DND-41 (cell line): ENCODE measurements at regions not wholly inside any gene's neighbourhood (a gene's known extent, or its start where the extent isn't known, plus 50 kb on each side); places are given as distances from the start of the nearest gene placed in this dataset.
A peak's percentile ranks its signal among the peaks of the same experiment; 100 is the strongest.
"Not testable (repeated sequence)": the region's sequence is repeated elsewhere in the genome, so short reads cannot be mapped to it uniquely, and the experiment has no call there.

Experiments
- ATAC-seq: fragments of 200-7000 bp; cut with Tn5 transposase; 3 replicates; pipeline ENCODE4 v1.9.1; 2021; ENCODE audit warnings: low read depth; ENCODE audit not compliant: insufficient read depth
- DNase-seq: peaks from one replicate; pipeline ENCODE4 v3.0.0-alpha.2; 2020
- H2AFZ ChIP-seq: 2 replicates; pipeline ENCODE4 v1.6.0; 2012; ENCODE audit warnings: low read depth, low read length
- H3K27ac ChIP-seq: 2 replicates; pipeline ENCODE4 v1.5.1; 2012; ENCODE audit warnings: low read length, inconsistent platforms
- H3K27me3 ChIP-seq: fragments of 200-600 bp; sonication (generic); 2 replicates; pipeline ENCODE4 v1.6.0; 2012; ENCODE audit warnings: low read length, mild to moderate bottlenecking, inconsistent platforms; ENCODE audit not compliant: insufficient read depth, poor library complexity
- H3K36me3 ChIP-seq: 2 replicates; pipeline ENCODE4 v1.5.1; 2012; ENCODE audit warnings: low read length, inconsistent platforms; ENCODE audit not compliant: insufficient read depth
- H3K4me1 ChIP-seq: 2 replicates; pipeline ENCODE4 v1.5.1; 2012; ENCODE audit warnings: mild to moderate bottlenecking, low read length; ENCODE audit not compliant: insufficient read depth
- H3K4me2 ChIP-seq: 2 replicates; pipeline ENCODE4 v1.6.0; 2012; ENCODE audit warnings: mild to moderate bottlenecking, moderate library complexity, low read length, inconsistent platforms; ENCODE audit not compliant: insufficient read depth
- H3K4me3 ChIP-seq, 2 experiments: fragments of 200-600 bp in 1 of 2; shearing (Covaris generic) in 1 of 2; 2 replicates each; pipeline ENCODE4 v1.5.1; 2012 to 2016; ENCODE audit warnings: inconsistent platforms in 2 of 2, low read length in 2 of 2, mild to moderate bottlenecking in 2 of 2, low read depth in 1 of 2, moderate library complexity in 1 of 2
- H3K79me2 ChIP-seq: 2 replicates; pipeline ENCODE4 v1.6.0; 2012; ENCODE audit warnings: low read length, inconsistent platforms; ENCODE audit not compliant: insufficient read depth
- H3K9ac ChIP-seq: 2 replicates; pipeline ENCODE4 v1.6.0; 2012; ENCODE audit warnings: low read depth, mild to moderate bottlenecking, inconsistent platforms, low read length, moderate library complexity
- H3K9me3 ChIP-seq: 2 replicates; pipeline ENCODE4 v1.5.1; 2012; ENCODE audit warnings: low read length, moderate library complexity, mild to moderate bottlenecking, inconsistent platforms; ENCODE audit not compliant: insufficient read depth, severe bottlenecking
- H4K20me1 ChIP-seq: 2 replicates; pipeline ENCODE4 v1.6.0; 2012; ENCODE audit warnings: low read length; ENCODE audit not compliant: insufficient read depth
- CTCF ChIP-seq: IDR thresholded peaks from 2 replicates; pipeline ENCODE4 v1.5.1; 2012; ENCODE audit warnings: borderline replicate concordance, low read length, moderate library complexity, mild to moderate bottlenecking; ENCODE audit not compliant: poor library complexity, severe bottlenecking; ENCODE audit errors: extremely low read depth
- EZH2 ChIP-seq: IDR thresholded peaks from 3 replicates; pipeline ENCODE4 v1.6.1; 2012; ENCODE audit warnings: borderline replicate concordance, low read depth, mild to moderate bottlenecking, moderate library complexity, low read length, inconsistent platforms; ENCODE audit not compliant: severe bottlenecking

GRCh38 chr4:9556076-9556475 lies 111.9 kb downstream of the DEFB131A start:
- not testable (repeated sequence) for H3K9me3 ChIP-seq, H3K4me2 ChIP-seq, ATAC-seq, H3K4me1 ChIP-seq, H3K27ac ChIP-seq, H3K27me3 ChIP-seq, H3K79me2 ChIP-seq, H3K36me3 ChIP-seq, H4K20me1 ChIP-seq, H3K4me3 ChIP-seq, H2AFZ ChIP-seq, H3K9ac ChIP-seq, DNase-seq

GRCh38 chr4:9577869-9578268 lies 133.7 kb downstream of the DEFB131A start:
- H3K79me2 ChIP-seq, H3K9me3 ChIP-seq, H4K20me1 ChIP-seq, H3K4me1 ChIP-seq, DNase-seq, H3K27ac ChIP-seq, H3K27me3 ChIP-seq, H2AFZ ChIP-seq, H3K4me2 ChIP-seq, H3K4me3 ChIP-seq, H3K9ac ChIP-seq, H3K36me3 ChIP-seq, ATAC-seq: not testable (repeated sequence)
- peak; percentile 32 for TF ChIP-seq CTCF

GRCh38 chr4:9582880-9583279 lies 138.7 kb downstream of the DEFB131A start:
- not testable (repeated sequence) for H3K4me1 ChIP-seq, DNase-seq, H3K79me2 ChIP-seq, H4K20me1 ChIP-seq, H3K4me2 ChIP-seq, H3K4me3 ChIP-seq, H3K36me3 ChIP-seq, H2AFZ ChIP-seq, H3K9ac ChIP-seq, H3K9me3 ChIP-seq, H3K27me3 ChIP-seq, ATAC-seq, H3K27ac ChIP-seq

DNA sequence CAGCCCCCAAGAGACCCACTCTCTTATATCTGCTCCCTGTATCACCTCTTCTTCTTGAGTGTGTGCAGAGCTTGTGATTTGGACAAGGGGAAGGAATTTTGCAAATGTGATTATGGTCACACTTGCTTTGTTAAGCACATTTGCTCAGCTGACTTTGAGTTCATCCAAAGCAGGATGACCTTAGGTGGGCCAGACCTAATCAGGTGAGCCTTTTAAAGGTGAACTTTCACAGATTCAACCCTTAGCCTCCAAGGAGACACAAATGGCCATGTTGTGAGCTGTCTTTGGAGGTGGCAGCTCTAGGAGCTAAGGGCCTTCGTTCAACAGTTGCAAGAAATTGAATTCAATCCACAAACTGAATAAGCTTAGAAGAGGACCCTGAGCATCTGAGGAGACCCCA lies 147.8 kb downstream of the DEFB131A start:
- Histone ChIP-seq H3K9me3 (no peaks in the 10 kb centered on the region), H2AFZ (no peak overlapping the region), H3K27me3 (no peaks in the 10 kb centered on the region), H3K36me3 (no peaks in the 10 kb centered on the region), H3K4me3 (no peak overlapping the region), H3K4me1 (no peaks in the 10 kb centered on the region), H3K9ac (no peak overlapping the region), H4K20me1 (no peaks in the 10 kb centered on the region), H3K79me2 (no peaks in the 10 kb centered on the region), H3K4me2 (no peak overlapping the region), H3K27ac (no peak overlapping the region)
- ATAC-seq (no peak), DNase-seq (no peak)
- no peak for TF ChIP-seq EZH2
- TF ChIP-seq CTCF, result no peak

DNA sequence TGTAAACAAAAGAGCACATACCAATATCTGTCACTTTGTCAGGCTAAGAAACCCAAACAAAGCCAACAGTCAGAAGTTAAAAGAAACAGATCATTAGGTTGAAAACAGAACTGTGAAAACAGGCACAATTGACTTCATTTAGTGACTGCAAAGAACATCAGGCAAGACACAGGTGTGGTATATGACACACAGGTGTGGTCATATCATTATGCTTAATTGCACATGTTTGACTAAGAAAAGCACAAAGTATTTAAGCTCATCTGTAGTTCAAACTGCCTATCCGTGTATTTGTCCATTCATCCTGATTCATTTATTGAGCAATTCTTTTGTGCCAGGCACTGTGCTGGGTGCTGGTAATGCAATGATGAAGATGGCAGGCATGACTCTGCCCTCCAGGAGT lies 150.7 kb downstream of the DEFB131A start:
- H4K20me1 ChIP-seq, result no peaks in the 10 kb centered on the region
- TF ChIP-seq EZH2 (no peak), CTCF (no peak)
- H3K9me3 ChIP-seq, result no peaks in the 10 kb centered on the region
- ATAC-seq (no peak), DNase-seq (no peak)
- H3K4me3 ChIP-seq, result no peak overlapping the region
- H3K4me1 ChIP-seq, result no peaks in the 10 kb centered on the region
- no peak overlapping the region for H3K4me2 ChIP-seq
- no peak overlapping the region for H3K9ac ChIP-seq
- no peaks in the 10 kb centered on the region for H3K27me3 ChIP-seq
- H3K79me2 ChIP-seq, result no peaks in the 10 kb centered on the region
- H3K36me3 ChIP-seq, result no peaks in the 10 kb centered on the region
- H3K27ac ChIP-seq, result no peak overlapping the region
- H2AFZ ChIP-seq, result no peak overlapping the region

GRCh38 chr4:9595531-9595930 lies 151.3 kb downstream of the DEFB131A start:
- not testable (repeated sequence) for H3K27me3 ChIP-seq, ATAC-seq, H3K27ac ChIP-seq, H3K36me3 ChIP-seq, H3K9ac ChIP-seq, H3K79me2 ChIP-seq, DNase-seq, H3K4me2 ChIP-seq, H4K20me1 ChIP-seq, H3K4me1 ChIP-seq, H3K4me3 ChIP-seq, H3K9me3 ChIP-seq, H2AFZ ChIP-seq
